DMS 273 (cell line): ENCODE measurements at regions not wholly inside any gene's neighbourhood (a gene's known extent, or its start where the extent isn't known, plus 50 kb on each side); places are given as distances from the start of the nearest gene placed in this dataset.
"Not testable (repeated sequence)": the region's sequence is repeated elsewhere in the genome, so short reads cannot be mapped to it uniquely, and the experiment has no call there.

ENCODE experiments used
- DNase-seq: peaks from one replicate; lab custom pipeline; 2025; ENCODE audit not compliant: unreplicated experiment; lab: John Stamatoyannopoulos, UW

- no peak for DNase-seq
Measured at GRCh38 chr7:89761173-89761572, 393.1 kb upstream of the STEAP1 start.

DNA sequence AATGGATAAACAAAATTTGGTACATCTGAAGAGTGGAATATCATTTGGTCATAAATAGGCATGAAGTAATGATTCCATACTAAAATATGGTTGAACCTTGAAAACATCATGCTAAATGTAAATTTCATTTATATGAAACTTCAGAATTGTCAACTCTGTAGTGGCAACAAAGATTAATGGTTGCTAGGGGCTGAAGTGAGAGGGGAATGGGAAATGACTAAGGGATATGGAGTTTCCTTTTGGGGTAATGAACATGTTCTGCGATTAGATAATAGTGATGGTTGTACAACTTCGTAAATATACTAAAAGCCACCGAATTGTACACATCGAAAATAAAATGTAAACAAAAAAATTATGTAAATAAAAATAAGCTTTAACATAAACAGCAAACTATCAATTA, 384.1 kb upstream of the STEAP1 start:
- DNase-seq: no peak

DNA sequence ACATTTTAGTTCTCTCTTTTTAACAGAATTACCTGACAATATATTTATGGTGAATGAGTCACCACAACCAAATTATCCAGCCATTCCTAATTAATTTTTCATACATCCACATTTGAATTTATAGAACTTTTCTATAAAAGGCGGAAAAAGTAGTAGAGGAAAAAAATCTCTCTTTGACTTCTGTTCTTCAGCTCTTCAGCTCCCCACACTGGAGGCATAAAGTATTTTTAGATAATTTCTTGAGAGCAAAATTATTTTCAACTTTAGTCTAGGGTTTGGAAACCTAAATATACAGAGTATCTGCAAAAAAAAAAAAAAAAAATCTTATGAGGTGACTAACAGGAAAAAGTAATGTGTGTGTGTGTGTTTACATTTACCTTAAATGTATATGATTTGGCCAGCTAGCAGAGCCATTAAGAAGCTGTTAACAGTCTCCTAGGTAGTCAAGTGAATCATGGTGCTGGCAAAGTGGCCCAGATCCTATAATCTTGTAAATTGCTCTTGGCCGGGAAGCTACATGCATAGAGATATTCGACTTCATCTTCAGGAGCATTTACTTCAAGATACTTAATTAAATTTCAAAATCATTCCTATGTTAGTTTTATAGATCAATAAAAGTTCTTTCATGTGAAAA, 383.1 kb upstream of the STEAP1 start:
- peak; percentile 11 for DNase-seq

- no peak for DNase-seq
Measured at GRCh38 chr7:89772276-89772675, 382.0 kb upstream of the STEAP1 start.

- no peak for DNase-seq
Measured at GRCh38 chr7:89773611-89774010, 380.7 kb upstream of the STEAP1 start.

GRCh38 chr7:89775459-89775858, 378.8 kb upstream of the STEAP1 start:
- no peak for DNase-seq

DNA sequence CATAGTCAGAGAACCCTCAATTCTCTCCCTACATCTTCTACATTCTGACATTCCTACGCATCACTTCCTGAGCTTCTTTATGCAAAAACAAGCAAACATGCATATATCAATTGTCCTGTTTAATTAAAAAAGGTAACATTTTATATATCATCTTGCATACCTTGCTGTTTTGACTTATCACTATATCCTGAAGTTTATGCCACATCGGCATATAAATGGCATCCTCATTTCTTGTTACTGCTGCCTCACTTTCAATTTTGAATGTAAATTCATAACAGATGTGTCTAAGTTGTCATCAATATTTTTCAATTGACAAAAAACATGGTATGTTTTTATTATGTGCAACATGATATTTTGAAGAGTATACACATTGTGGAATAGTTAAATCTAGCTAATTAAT, 377.3 kb upstream of the STEAP1 start:
- DNase-seq: no peak

GRCh38 chr7:89777499-89777898, 376.8 kb upstream of the STEAP1 start:
- no peak for DNase-seq

- DNase-seq: no peak
Measured at GRCh38 chr7:89780291-89780690, 374.0 kb upstream of the STEAP1 start.

GRCh38 chr7:89796481-89796880, 357.8 kb upstream of the STEAP1 start:
- DNase-seq: no peak

DNA sequence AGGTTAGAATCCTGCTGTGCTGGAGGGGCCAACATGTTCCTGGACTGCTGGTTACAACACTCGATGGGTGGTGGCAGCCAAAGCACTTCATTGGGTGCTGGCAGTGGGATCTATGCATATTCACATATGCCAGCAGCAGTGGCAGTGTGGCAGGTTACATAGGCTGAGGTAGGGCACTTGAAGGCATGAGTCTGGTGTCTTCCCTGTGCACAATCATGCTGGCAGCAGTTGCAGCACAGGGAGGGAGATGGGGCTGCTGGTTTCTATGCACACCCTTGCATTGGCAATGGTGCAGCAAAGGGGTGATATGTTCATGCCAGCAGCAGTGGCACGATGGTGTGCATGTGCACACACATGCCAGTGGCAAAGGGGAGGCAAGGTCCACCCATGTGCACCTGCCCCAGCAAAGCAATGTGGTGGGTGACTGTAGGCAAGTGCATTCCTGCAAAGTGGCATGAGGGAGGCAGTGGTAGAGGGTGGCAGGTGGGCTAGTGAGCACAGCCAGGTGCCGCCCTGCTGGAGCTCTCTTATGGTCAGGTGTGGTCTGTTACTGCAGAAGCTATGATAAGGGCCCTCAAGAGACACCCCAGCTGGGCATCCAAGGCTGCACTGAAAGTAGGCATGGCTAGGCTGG, 356.2 kb upstream of the STEAP1 start:
- DNase-seq: no peak

- no peak for DNase-seq
Measured at GRCh38 chr7:89798599-89798996, 355.7 kb upstream of the STEAP1 start.

- DNase-seq: no peak
Measured at GRCh38 chr7:89800761-89801160, 353.5 kb upstream of the STEAP1 start.

DNA sequence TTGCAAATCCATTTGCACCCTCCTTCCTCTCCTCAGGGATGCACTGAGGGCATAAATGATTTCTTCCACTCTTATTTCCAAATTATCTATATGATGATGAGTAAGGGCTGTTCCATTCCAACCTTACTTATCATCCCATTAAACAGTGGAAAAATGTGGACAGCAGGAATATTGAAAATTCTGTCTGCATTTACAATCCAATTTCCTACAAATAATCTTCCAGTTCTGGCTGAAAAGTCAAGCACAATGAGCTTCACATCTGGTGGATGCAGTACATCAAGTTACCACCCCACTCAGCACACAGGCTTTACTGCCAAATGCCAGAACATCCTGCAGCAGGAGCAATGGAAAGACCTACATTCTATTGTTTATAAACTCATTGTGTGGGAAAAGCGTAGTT, 345.0 kb upstream of the STEAP1 start:
- DNase-seq: no peak

GRCh38 chr7:89813081-89813480, 341.2 kb upstream of the STEAP1 start:
- DNase-seq: no peak

GRCh38 chr7:89826121-89826520, 328.1 kb upstream of the STEAP1 start:
- no peak for DNase-seq

DNA sequence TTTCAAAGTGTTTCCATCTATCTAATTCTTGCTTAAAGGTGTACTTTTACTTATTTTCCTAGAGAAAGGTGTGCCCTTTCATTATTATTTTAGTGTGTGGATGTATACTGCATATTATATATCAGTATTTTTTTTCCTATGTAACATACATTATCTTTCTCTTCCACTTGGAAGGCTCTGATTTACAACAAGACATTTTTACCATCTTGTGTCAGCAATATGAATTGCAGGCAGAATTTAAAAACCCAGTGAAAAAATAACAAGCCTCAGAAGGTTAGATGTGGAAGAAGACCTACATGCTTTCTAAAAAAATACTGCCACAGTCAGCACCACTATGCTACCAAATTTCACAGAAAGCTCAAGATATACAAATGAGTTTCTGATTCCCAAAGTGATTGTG, 327.7 kb upstream of the STEAP1 start:
- no peak for DNase-seq

- peak; percentile 99 for DNase-seq
Measured at GRCh38 chr7:89837515-89837914, 316.8 kb upstream of the STEAP1 start.

GRCh38 chr7:89839329-89839728, 314.9 kb upstream of the STEAP1 start:
- DNase-seq: no peak

- DNase-seq: no peak
Measured at GRCh38 chr7:89845952-89846351, 308.3 kb upstream of the STEAP1 start.

DNA sequence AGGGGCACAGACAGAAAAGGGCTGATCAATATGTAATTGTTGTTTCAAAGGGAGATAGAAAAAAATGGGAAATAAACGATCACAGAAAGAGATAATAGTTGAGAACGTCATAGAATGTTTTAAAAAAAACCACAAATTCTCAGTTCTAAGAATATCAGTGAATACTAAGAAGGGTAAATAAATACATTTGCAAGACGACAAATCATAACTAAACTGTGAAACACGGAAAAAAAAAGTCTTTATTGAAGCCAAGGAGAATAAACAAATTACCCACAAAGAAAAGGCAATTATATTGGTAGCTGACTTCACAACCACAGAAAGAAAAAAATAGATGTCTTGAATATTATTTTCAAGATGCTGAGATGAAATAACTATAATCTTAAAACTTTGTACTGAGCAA, 305.2 kb upstream of the STEAP1 start:
- no peak for DNase-seq

DNA sequence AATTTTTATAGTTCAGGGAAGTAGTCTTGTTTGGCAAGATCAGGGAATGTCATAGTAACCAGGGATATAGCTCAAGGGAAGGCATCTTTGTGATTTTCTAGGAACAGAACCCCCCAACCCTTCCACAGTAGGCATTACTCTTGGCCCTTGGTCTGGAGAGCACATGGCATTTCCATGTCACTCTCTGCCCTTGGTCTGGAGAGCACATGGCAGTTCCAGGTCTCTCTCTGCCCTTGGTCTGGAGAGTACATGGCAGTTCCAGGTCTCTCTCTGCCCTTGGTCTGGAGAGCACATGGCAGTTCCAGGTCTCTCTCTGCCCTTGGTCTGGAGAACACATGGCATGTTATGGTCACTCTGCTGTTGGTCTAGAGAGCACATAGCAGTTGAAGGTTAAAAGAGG, 297.2 kb upstream of the STEAP1 start:
- not testable (repeated sequence) for DNase-seq

GRCh38 chr7:89857767-89858166, 296.5 kb upstream of the STEAP1 start:
- DNase-seq: no peak
